MCF 10A (cell line): ENCODE measurements at regions not wholly inside any gene's neighbourhood (a gene's known extent, or its start where the extent isn't known, plus 50 kb on each side); places are given as distances from the start of the nearest gene placed in this dataset.

Source experiments
- BruUV-seq: library from RNA; stranded (reverse); fragments of 400-500 nt; replicated peaks from 2 replicates; lab custom pipeline; 2021; lab: Mats Ljungman, UMichigan
- CTCF ChIA-PET: fragments of 300-600 bp; sonication (Branson Sonifier 250); formaldehyde crosslinking; extraction: SDS; loops from one replicate; lab custom pipeline; 2021; ENCODE audit warnings: antibody characterized with exemption, inconsistent platforms; lab: Yijun Ruan, JAX
- POLR2A ChIA-PET: fragments of 300-600, 350-650 bp; sonication (Branson Sonifier 250); formaldehyde crosslinking; extraction: SDS; loops from one replicate; lab custom pipeline; 2020; ENCODE audit warnings: antibody characterized with exemption, inconsistent platforms; lab: Yijun Ruan, JAX
- DNase-seq: peaks from one replicate; pipeline ENCODE4 v3.0.0-alpha.2; 2018; ENCODE audit not compliant: unreplicated experiment
- H3K27ac Mint-ChIP-seq: one replicate; pipeline ENCODE4 v1.8.0; 2022; ENCODE audit warnings: mild to moderate bottlenecking, low read depth, mixed read lengths; ENCODE audit not compliant: unreplicated experiment
- H3K27me3 Mint-ChIP-seq: one replicate; pipeline ENCODE4 v1.8.0; 2022; ENCODE audit warnings: mixed read lengths; ENCODE audit not compliant: insufficient read depth, unreplicated experiment
- H3K36me3 Mint-ChIP-seq: one replicate; pipeline ENCODE4 v1.8.0; 2022; ENCODE audit warnings: mild to moderate bottlenecking, moderate library complexity, mixed read lengths; ENCODE audit not compliant: insufficient read depth, unreplicated experiment
- H3K4me1 Mint-ChIP-seq: one replicate; pipeline ENCODE4 v1.8.0; 2022; ENCODE audit warnings: mixed read lengths; ENCODE audit not compliant: insufficient read depth, unreplicated experiment
- H3K4me3 Mint-ChIP-seq: one replicate; pipeline ENCODE4 v1.8.0; 2022; ENCODE audit warnings: mild to moderate bottlenecking, moderate library complexity, mixed read lengths; ENCODE audit not compliant: unreplicated experiment
- H3K9me3 Mint-ChIP-seq: one replicate; pipeline ENCODE4 v1.8.0; 2022; ENCODE audit warnings: mixed read lengths; ENCODE audit not compliant: unreplicated experiment
- CTCF ChIP-seq: fragments of 200-600 bp; IDR thresholded peaks from one replicate; pipeline ENCODE4 v1.8.0; 2022; ENCODE audit warnings: antibody characterized with exemption, mild to moderate bottlenecking; ENCODE audit not compliant: unreplicated experiment
- intact Hi-C: fragments of 100-400 bp; cut with micrococcal nuclease; formaldehyde crosslinking; loops from 2 replicates; pipeline ENCODE4 v1.14.1; 2022

GRCh38 chr12:97630875-97631274 lies 168.3 kb downstream of the RMST start:
- H3K4me1 Mint-ChIP-seq = no peaks in the 10 kb centered on the region
- no peaks in the 10 kb centered on the region for H3K36me3 Mint-ChIP-seq
- no peak overlapping the region for H3K4me3 Mint-ChIP-seq
- ChIA-PET POLR2A (interaction anchor here (0.6 kb wide), 1 partner anchor 1207 kb away, joined by 3 read pairs; no protein-coding TSS in a partner anchor), CTCF (interaction anchor here (0.6 kb wide), 1 partner anchor 745 kb away, joined by 3 read pairs; no protein-coding TSS in a partner anchor)
- TF ChIP-seq CTCF = no peak
- no peaks in the 10 kb centered on the region for H3K27me3 Mint-ChIP-seq
- intact Hi-C loops = no loop called here
- peaks cover 7% of the 10 kb centered on the region for H3K9me3 Mint-ChIP-seq
- H3K27ac Mint-ChIP-seq = no peak overlapping the region
- BruUV-seq = no TSS peak
- DNase-seq = no peak

GRCh38 chr12:97637770-97638169 lies 175.2 kb downstream of the RMST start:
- POLR2A ChIA-PET = no interaction called here
- peaks cover 7% of the 10 kb centered on the region for H3K9me3 Mint-ChIP-seq
- no peak for TF ChIP-seq CTCF
- DNase-seq = no peak
- no peak overlapping the region for H3K4me3 Mint-ChIP-seq
- H3K4me1 Mint-ChIP-seq = no peaks in the 10 kb centered on the region
- CTCF ChIA-PET = no interaction called here
- no peaks in the 10 kb centered on the region for H3K36me3 Mint-ChIP-seq
- no peak overlapping the region for H3K27ac Mint-ChIP-seq
- intact Hi-C loops = no loop called here
- H3K27me3 Mint-ChIP-seq = no peaks in the 10 kb centered on the region
- no TSS peak for BruUV-seq

- no peak for DNase-seq
- BruUV-seq = no TSS peak
- Mint-ChIP-seq H3K27ac (no peak overlapping the region), H3K36me3 (no peaks in the 10 kb centered on the region), H3K9me3 (peaks cover 7% of the 10 kb centered on the region), H3K27me3 (no peaks in the 10 kb centered on the region), H3K4me3 (no peak overlapping the region), H3K4me1 (no peaks in the 10 kb centered on the region)
- POLR2A ChIA-PET = no interaction called here
- CTCF ChIA-PET = interaction anchor here (0.6 to 1.2 kb wide), 2 partner anchors 19 to 605 kb away, joined by 3 read pairs; no protein-coding TSS in a partner anchor
- no peak for TF ChIP-seq CTCF
- intact Hi-C loops = no loop called here
Measured at GRCh38 chr12:97638739-97639138, 176.1 kb downstream of the RMST start.

GRCh38 chr12:97639702-97640101 lies 177.1 kb downstream of the RMST start:
- no TSS peak for BruUV-seq
- DNase-seq = no peak

More at GRCh38 chr12:97639702-97640101, 177.1 kb downstream of the RMST start:
- H3K9me3 Mint-ChIP-seq = peaks cover 7% of the 10 kb centered on the region
- intact Hi-C loops = no loop called here
- H3K36me3 Mint-ChIP-seq = no peaks in the 10 kb centered on the region
- no peak overlapping the region for H3K4me3 Mint-ChIP-seq
- CTCF ChIA-PET = interaction anchor here (1.2 kb wide), 1 partner anchor 18 kb away, joined by 3 read pairs; no protein-coding TSS in a partner anchor
- TF ChIP-seq CTCF = no peak
- no peaks in the 10 kb centered on the region for H3K4me1 Mint-ChIP-seq
- POLR2A ChIA-PET = no interaction called here
- no peak overlapping the region for H3K27ac Mint-ChIP-seq
- no peaks in the 10 kb centered on the region for H3K27me3 Mint-ChIP-seq
